ENCODE measurements at regions not wholly inside any gene's neighbourhood (a gene's known extent, or its start where the extent isn't known, plus 50 kb on each side); places are given as distances from the start of the nearest gene placed in this dataset.

GRCh38 chr11:112582366-112582765 lies 321.7 kb upstream of the PLET1 start:
- Mint-ChIP-seq H3K4me3 (no peak overlapping the region), H3K27ac (no peak overlapping the region), H3K27me3 (ENCODE audit: low read depth) (no peaks in the 10 kb centered on the region), H3K9me3 (peaks cover 7% of the 10 kb centered on the region; the same call in 1 of the 2 replicates), H3K36me3 (no peaks in the 10 kb centered on the region), H3K4me1 (peaks cover 13% of the 10 kb centered on the region)
- ChIA-PET POLR2A (no interaction called here), CTCF (interaction anchor here (1.0 to 2.1 kb wide), 3 partner anchors 27 to 202 kb away, joined by 3 to 6 read pairs (median 3); no protein-coding TSS in a partner anchor)
- TF ChIP-seq E2F5 (CRISPR knock-in tag; IDR thresholded peaks at IDR 0.05) (no peak), ZNF138 (CRISPR knock-in tag; conservative IDR thresholded peaks at IDR 0.05) (no peak), NR2C2 (CRISPR knock-in tag; IDR thresholded peaks at IDR 0.05) (no peak), SP1 (CRISPR knock-in tag; conservative IDR thresholded peaks at IDR 0.05) (no peak), ELF4 (CRISPR knock-in tag; IDR thresholded peaks at IDR 0.05; ENCODE audit: low read depth) (no peak)
- TF ChIP-seq, protein P1, sequence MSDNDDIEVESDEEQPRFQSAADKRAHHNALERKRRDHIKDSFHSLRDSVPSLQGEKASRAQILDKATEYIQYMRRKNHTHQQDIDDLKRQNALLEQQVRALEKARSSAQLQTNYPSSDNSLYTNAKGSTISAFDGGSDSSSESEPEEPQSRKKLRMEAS (CRISPR knock-in tag; IDR thresholded peaks at IDR 0.05): no peak
- no peak for ATAC-seq
- DNase-seq (ENCODE audit: low spot score): no peak

GRCh38 chr11:112583261-112583893 lies 322.7 kb upstream of the PLET1 start:
- peaks cover 7% of the 10 kb centered on the region; the same call in 1 of the 2 replicates for H3K9me3 Mint-ChIP-seq
- DNase-seq (ENCODE audit: low spot score) (no peak), ATAC-seq (no peak)
- POLR2A ChIA-PET: no interaction called here
- CTCF ChIA-PET: interaction anchor here (0.9 to 1.8 kb wide), 4 partner anchors 130 to 706 kb away, joined by 3 to 11 read pairs (median 4); no protein-coding TSS in a partner anchor
- H3K36me3 Mint-ChIP-seq: no peaks in the 10 kb centered on the region
- no peak overlapping the region for H3K27ac Mint-ChIP-seq
- H3K27me3 Mint-ChIP-seq (ENCODE audit: low read depth): no peaks in the 10 kb centered on the region
- H3K4me3 Mint-ChIP-seq: no peak overlapping the region
- peaks cover 19% of the 10 kb centered on the region for H3K4me1 Mint-ChIP-seq
- TF ChIP-seq E2F5 (CRISPR knock-in tag; IDR thresholded peaks at IDR 0.05): no peak
- no peak for TF ChIP-seq FOXK1 (CRISPR knock-in tag; IDR thresholded peaks at IDR 0.05)
- TF ChIP-seq ZNF263 (CRISPR knock-in tag; IDR thresholded peaks at IDR 0.05; ENCODE audit: low read depth): no peak
- TF ChIP-seq ZSCAN18 (CRISPR knock-in tag; IDR thresholded peaks at IDR 0.05): no peak
- no peak for TF ChIP-seq ZNF396 (CRISPR knock-in tag; IDR thresholded peaks at IDR 0.05; ENCODE audit: borderline replicate concordance)
- TF ChIP-seq, protein P1 (CRISPR knock-in tag; IDR thresholded peaks at IDR 0.05): no peak
- TF ChIP-seq, protein P2, sequence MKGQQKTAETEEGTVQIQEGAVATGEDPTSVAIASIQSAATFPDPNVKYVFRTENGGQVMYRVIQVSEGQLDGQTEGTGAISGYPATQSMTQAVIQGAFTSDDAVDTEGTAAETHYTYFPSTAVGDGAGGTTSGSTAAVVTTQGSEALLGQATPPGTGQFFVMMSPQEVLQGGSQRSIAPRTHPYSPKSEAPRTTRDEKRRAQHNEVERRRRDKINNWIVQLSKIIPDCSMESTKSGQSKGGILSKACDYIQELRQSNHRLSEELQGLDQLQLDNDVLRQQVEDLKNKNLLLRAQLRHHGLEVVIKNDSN (CRISPR knock-in tag; IDR thresholded peaks at IDR 0.05): no peak
- TF ChIP-seq NFATC4 (CRISPR knock-in tag; IDR thresholded peaks at IDR 0.05): no peak
- TF ChIP-seq, protein P3, sequence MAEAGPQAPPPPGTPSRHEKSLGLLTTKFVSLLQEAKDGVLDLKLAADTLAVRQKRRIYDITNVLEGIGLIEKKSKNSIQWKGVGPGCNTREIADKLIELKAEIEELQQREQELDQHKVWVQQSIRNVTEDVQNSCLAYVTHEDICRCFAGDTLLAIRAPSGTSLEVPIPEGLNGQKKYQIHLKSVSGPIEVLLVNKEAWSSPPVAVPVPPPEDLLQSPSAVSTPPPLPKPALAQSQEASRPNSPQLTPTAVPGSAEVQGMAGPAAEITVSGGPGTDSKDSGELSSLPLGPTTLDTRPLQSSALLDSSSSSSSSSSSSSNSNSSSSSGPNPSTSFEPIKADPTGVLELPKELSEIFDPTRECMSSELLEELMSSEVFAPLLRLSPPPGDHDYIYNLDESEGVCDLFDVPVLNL (CRISPR knock-in tag; IDR thresholded peaks at IDR 0.05; ENCODE audit: borderline replicate concordance, low read depth): no peak
- TF ChIP-seq SOX15 (CRISPR knock-in tag; IDR thresholded peaks at IDR 0.05): no peak
- TF ChIP-seq CREM (CRISPR knock-in tag; IDR thresholded peaks at IDR 0.05): no peak
- TF ChIP-seq ZNF219 (CRISPR knock-in tag; IDR thresholded peaks at IDR 0.05; ENCODE audit: borderline replicate concordance): no peak
- no peak for TF ChIP-seq SP1 (CRISPR knock-in tag; conservative IDR thresholded peaks at IDR 0.05)
- TF ChIP-seq SMAD4 (CRISPR knock-in tag; IDR thresholded peaks at IDR 0.05): no peak
- no peak for TF ChIP-seq KAT7 (CRISPR knock-in tag; IDR thresholded peaks at IDR 0.05; ENCODE audit: borderline replicate concordance)

Data from WTC11 (cell line).